GM12878 (cell line): ENCODE measurements at regions not wholly inside any gene's neighbourhood (a gene's known extent, or its start where the extent isn't known, plus 50 kb on each side); places are given as distances from the start of the nearest gene placed in this dataset.

Source experiments
- BMI1 ChIP-seq: fragments of 450-650 bp; IDR thresholded peaks from 2 replicates; pipeline ENCODE4 v1.6.1; 2016; ENCODE audit warnings: mild to moderate bottlenecking, moderate library complexity, borderline replicate concordance
- CHD2 ChIP-seq: IDR thresholded peaks from 2 replicates; pipeline ENCODE4 v1.6.1; 2011; ENCODE audit warnings: low read depth, low read length, improper control_type of control experiment, borderline replicate concordance
- HCFC1 ChIP-seq: fragments of 150-350 bp; IDR thresholded peaks from 2 replicates; pipeline ENCODE4 v1.6.1; 2014; ENCODE audit warnings: low read length
- HDAC2 ChIP-seq: fragments of 200-600 bp; sonication (generic); IDR thresholded peaks from 2 replicates; pipeline ENCODE4 v1.6.1; 2017
- RAD51 ChIP-seq: fragments of 450-650 bp; IDR thresholded peaks from 2 replicates; pipeline ENCODE4 v1.6.1; 2016; ENCODE audit warnings: moderate library complexity, mild to moderate bottlenecking, inconsistent platforms
- RB1 ChIP-seq: fragments of 450-650 bp; formaldehyde crosslinking; IDR thresholded peaks from 2 replicates; pipeline ENCODE4 v1.6.1; 2017; ENCODE audit warnings: mild to moderate bottlenecking, borderline replicate concordance
- RFX5 ChIP-seq: IDR thresholded peaks from 2 replicates; pipeline ENCODE4 v1.6.1; 2011; ENCODE audit warnings: low read depth, low read length, improper control_type of control experiment
- RUNX3 ChIP-seq: IDR thresholded peaks from 2 replicates; pipeline ENCODE4 v1.6.1; 2012; ENCODE audit warnings: low read length, inconsistent platforms
- ZNF274 ChIP-seq: IDR thresholded peaks from one replicate; pipeline ENCODE4 v1.8.0; 2011; ENCODE audit not compliant: insufficient read length, insufficient read depth
- TF ChIP-seq, protein P1 (sequence below): fragments of 150-350 bp; IDR thresholded peaks from 2 replicates; pipeline ENCODE4 v1.6.1; 2016; ENCODE audit warnings: low read depth, low read length
- TF ChIP-seq, protein P2 (sequence below): fragments of 450-650 bp; formaldehyde crosslinking; IDR thresholded peaks from 2 replicates; pipeline ENCODE4 v1.4.0; 2022; ENCODE audit warnings: mild to moderate bottlenecking, moderate library complexity

DNA sequence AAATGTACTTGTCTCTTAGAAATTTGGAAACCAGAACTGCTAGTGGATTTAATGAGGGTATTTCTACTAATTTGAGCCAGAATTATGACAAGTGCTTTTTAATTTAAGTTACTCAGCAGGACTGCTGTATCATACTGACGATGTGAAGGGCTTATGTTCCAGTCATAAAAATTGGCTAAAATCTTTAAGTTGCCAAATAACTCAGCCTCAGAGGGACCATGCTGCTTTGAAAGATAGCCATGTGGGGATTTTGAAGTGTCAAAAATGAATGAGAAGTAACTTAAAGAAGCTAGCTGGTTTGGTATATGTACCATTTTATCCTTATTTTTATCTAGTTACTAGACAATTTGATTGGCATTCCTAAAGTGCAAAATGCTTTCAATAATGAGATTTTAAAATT lies 545.0 kb downstream of the DIPK2A start (continued):
- TF ChIP-seq, protein P1, sequence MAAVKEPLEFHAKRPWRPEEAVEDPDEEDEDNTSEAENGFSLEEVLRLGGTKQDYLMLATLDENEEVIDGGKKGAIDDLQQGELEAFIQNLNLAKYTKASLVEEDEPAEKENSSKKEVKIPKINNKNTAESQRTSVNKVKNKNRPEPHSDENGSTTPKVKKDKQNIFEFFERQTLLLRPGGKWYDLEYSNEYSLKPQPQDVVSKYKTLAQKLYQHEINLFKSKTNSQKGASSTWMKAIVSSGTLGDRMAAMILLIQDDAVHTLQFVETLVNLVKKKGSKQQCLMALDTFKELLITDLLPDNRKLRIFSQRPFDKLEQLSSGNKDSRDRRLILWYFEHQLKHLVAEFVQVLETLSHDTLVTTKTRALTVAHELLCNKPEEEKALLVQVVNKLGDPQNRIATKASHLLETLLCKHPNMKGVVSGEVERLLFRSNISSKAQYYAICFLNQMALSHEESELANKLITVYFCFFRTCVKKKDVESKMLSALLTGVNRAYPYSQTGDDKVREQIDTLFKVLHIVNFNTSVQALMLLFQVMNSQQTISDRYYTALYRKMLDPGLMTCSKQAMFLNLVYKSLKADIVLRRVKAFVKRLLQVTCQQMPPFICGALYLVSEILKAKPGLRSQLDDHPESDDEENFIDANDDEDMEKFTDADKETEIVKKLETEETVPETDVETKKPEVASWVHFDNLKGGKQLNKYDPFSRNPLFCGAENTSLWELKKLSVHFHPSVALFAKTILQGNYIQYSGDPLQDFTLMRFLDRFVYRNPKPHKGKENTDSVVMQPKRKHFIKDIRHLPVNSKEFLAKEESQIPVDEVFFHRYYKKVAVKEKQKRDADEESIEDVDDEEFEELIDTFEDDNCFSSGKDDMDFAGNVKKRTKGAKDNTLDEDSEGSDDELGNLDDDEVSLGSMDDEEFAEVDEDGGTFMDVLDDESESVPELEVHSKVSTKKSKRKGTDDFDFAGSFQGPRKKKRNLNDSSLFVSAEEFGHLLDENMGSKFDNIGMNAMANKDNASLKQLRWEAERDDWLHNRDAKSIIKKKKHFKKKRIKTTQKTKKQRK: no peak
- TF ChIP-seq BMI1 (no peak), RFX5 (no peak), ZNF274 (no peak), CHD2 (no peak), RB1 (no peak), HDAC2 (no peak), RUNX3 (no peak), RAD51 (no peak), HCFC1 (no peak)
- TF ChIP-seq, protein P2, sequence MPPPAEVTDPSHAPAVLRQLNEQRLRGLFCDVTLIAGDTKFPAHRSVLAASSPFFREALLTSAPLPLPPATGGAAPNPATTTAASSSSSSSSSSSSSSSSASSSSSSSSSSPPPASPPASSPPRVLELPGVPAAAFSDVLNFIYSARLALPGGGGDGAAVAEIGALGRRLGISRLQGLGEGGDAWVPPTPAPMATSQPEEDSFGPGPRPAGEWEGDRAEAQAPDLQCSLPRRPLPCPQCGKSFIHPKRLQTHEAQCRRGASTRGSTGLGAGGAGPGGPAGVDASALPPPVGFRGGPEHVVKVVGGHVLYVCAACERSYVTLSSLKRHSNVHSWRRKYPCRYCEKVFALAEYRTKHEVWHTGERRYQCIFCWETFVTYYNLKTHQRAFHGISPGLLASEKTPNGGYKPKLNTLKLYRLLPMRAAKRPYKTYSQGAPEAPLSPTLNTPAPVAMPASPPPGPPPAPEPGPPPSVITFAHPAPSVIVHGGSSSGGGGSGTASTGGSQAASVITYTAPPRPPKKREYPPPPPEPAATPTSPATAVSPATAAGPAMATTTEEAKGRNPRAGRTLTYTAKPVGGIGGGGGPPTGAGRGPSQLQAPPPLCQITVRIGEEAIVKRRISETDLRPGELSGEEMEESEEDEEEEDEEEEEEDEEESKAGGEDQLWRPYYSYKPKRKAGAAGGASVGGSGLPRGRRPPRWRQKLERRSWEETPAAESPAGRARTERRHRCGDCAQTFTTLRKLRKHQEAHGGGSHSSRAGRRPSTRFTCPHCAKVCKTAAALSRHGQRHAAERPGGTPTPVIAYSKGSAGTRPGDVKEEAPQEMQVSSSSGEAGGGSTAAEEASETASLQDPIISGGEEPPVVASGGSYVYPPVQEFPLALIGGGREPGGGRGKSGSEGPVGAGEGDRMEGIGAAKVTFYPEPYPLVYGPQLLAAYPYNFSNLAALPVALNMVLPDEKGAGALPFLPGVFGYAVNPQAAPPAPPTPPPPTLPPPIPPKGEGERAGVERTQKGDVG (CRISPR knock-in tag): no peak
